SK-MEL-5 (cell line): ENCODE measurements at regions not wholly inside any gene's neighbourhood (a gene's known extent, or its start where the extent isn't known, plus 50 kb on each side); places are given as distances from the start of the nearest gene placed in this dataset.

Experiments used
- DNase-seq: peaks from one replicate; pipeline ENCODE4 v3.0.0-alpha.2; 2016; ENCODE audit warnings: low read depth, low spot score
- in situ Hi-C: cut with HindIII; loops from 2 replicates; pipeline ENCODE4 v1.10.0; 2016; ENCODE audit warnings: low sequenced_read_pairs, high pct_unique_total_duplicates, low pct_unique_long_range_greater_than_20kb

- no peak for DNase-seq
- in situ Hi-C loops: no loop called here
Observed at GRCh38 chr4:157587681-157588423, 367.3 kb downstream of the GRIA2 start.

- DNase-seq: peak; percentile 7
- in situ Hi-C loops: no loop called here
Observed at GRCh38 chr4:157582141-157582540, 361.6 kb downstream of the GRIA2 start.

- in situ Hi-C loops: no loop called here
- DNase-seq: no peak
Observed at GRCh38 chr4:157576671-157577217, 356.2 kb downstream of the GRIA2 start.

- no peak for DNase-seq
Observed at GRCh38 chr4:157575339-157575738, 354.8 kb downstream of the GRIA2 start.

GRCh38 chr4:157574606-157575005 is 354.1 kb downstream of the GRIA2 start:
- DNase-seq: no peak
- in situ Hi-C loops: no loop called here

More at GRCh38 chr4:157575339-157575738, 354.8 kb downstream of the GRIA2 start:
- in situ Hi-C loops: no loop called here

GRCh38 chr4:157572951-157573350 is 352.4 kb downstream of the GRIA2 start:
- in situ Hi-C loops: no loop called here
- no peak for DNase-seq

- no peak for DNase-seq
- in situ Hi-C loops: no loop called here
Observed at GRCh38 chr4:157572284-157572683, 351.8 kb downstream of the GRIA2 start.

GRCh38 chr4:157564771-157565170 is 344.2 kb downstream of the GRIA2 start:
- no peak for DNase-seq
- in situ Hi-C loops: no loop called here

GRCh38 chr4:157564218-157564617 is 343.7 kb downstream of the GRIA2 start:
- no peak for DNase-seq
- in situ Hi-C loops: no loop called here

GRCh38 chr4:157558016-157558415 is 337.5 kb downstream of the GRIA2 start:
- in situ Hi-C loops: no loop called here

GRCh38 chr4:157550028-157550427 is 329.5 kb downstream of the GRIA2 start:
- no peak for DNase-seq
- in situ Hi-C loops: no loop called here

More at GRCh38 chr4:157558016-157558415, 337.5 kb downstream of the GRIA2 start:
- DNase-seq: no peak

GRCh38 chr4:157527954-157528353 is 307.4 kb downstream of the GRIA2 start:
- in situ Hi-C loops: no loop called here
- DNase-seq: no peak

GRCh38 chr4:157521906-157522305 is 301.4 kb downstream of the GRIA2 start:
- in situ Hi-C loops: no loop called here
- no peak for DNase-seq

GRCh38 chr4:157514711-157515110 is 294.2 kb downstream of the GRIA2 start:
- peak; percentile 45 for DNase-seq
- in situ Hi-C loops: no loop called here

GRCh38 chr4:157509341-157509740 is 288.8 kb downstream of the GRIA2 start:
- peak; percentile 67 for DNase-seq
- in situ Hi-C loops: no loop called here

- in situ Hi-C loops: no loop called here
- no peak for DNase-seq
Observed at GRCh38 chr4:157502656-157503055, 282.1 kb downstream of the GRIA2 start.

GRCh38 chr4:157459785-157460184 is 239.3 kb downstream of the GRIA2 start:
- in situ Hi-C loops: no loop called here
- DNase-seq: peak; percentile 36

GRCh38 chr4:157447195-157447594 is 226.7 kb downstream of the GRIA2 start:
- no peak for DNase-seq
- in situ Hi-C loops: no loop called here

GRCh38 chr4:157444014-157444413 is 223.5 kb downstream of the GRIA2 start:
- in situ Hi-C loops: no loop called here
- no peak for DNase-seq
